Progenitor cell of endocrine pancreas (in vitro differentiated cells): ENCODE measurements at regions not wholly inside any gene's neighbourhood (a gene's known extent, or its start where the extent isn't known, plus 50 kb on each side); places are given as distances from the start of the nearest gene placed in this dataset.
"Not testable (repeated sequence)": the region's sequence is repeated elsewhere in the genome, so short reads cannot be mapped to it uniquely, and the experiment has no call there.

Experiments
- DNase-seq: peaks from one replicate; pipeline ENCODE4 v3.0.0; 2021; ENCODE audit warnings: low spot score; ENCODE audit not compliant: unreplicated experiment
- H3K27ac Mint-ChIP-seq: 2 replicates; pipeline ENCODE4 v1.8.0; 2021; ENCODE audit warnings: mild to moderate bottlenecking, moderate library complexity, mixed read lengths
- H3K27me3 Mint-ChIP-seq: 2 replicates; pipeline ENCODE4 v1.8.0; 2021; ENCODE audit warnings: mixed read lengths
- H3K36me3 Mint-ChIP-seq: 2 replicates; pipeline ENCODE4 v1.8.0; 2022; ENCODE audit warnings: mixed read lengths; ENCODE audit not compliant: insufficient read depth
- H3K4me1 Mint-ChIP-seq: 2 replicates; pipeline ENCODE4 v1.8.0; 2021; ENCODE audit warnings: low read depth, mixed read lengths
- H3K4me3 Mint-ChIP-seq: 2 replicates; pipeline ENCODE4 v1.8.0; 2021; ENCODE audit warnings: low read depth, mild to moderate bottlenecking, moderate library complexity, mixed read lengths
- H3K9me3 Mint-ChIP-seq: 2 replicates; pipeline ENCODE4 v1.8.0; 2021; ENCODE audit warnings: low read depth, mixed read lengths
- TF ChIP-seq, protein P1 (sequence below): fragments of 200-600 bp; sonication (generic); IDR thresholded peaks from one replicate; pipeline ENCODE4 v1.5.0; 2021; ENCODE audit warnings: antibody characterized with exemption, mild to moderate bottlenecking; ENCODE audit not compliant: unreplicated experiment

- no peak for DNase-seq
- no peak overlapping the region for H3K27ac Mint-ChIP-seq
- peaks cover 4% of the 10 kb centered on the region for H3K4me1 Mint-ChIP-seq
- H3K27me3 Mint-ChIP-seq = no peaks in the 10 kb centered on the region
- H3K9me3 Mint-ChIP-seq = peaks cover 3% of the 10 kb centered on the region
- TF ChIP-seq, protein P1, sequence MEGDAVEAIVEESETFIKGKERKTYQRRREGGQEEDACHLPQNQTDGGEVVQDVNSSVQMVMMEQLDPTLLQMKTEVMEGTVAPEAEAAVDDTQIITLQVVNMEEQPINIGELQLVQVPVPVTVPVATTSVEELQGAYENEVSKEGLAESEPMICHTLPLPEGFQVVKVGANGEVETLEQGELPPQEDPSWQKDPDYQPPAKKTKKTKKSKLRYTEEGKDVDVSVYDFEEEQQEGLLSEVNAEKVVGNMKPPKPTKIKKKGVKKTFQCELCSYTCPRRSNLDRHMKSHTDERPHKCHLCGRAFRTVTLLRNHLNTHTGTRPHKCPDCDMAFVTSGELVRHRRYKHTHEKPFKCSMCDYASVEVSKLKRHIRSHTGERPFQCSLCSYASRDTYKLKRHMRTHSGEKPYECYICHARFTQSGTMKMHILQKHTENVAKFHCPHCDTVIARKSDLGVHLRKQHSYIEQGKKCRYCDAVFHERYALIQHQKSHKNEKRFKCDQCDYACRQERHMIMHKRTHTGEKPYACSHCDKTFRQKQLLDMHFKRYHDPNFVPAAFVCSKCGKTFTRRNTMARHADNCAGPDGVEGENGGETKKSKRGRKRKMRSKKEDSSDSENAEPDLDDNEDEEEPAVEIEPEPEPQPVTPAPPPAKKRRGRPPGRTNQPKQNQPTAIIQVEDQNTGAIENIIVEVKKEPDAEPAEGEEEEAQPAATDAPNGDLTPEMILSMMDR = no peak
- no peak overlapping the region for H3K4me3 Mint-ChIP-seq
- H3K36me3 Mint-ChIP-seq = no peaks in the 10 kb centered on the region
These were observed 686.3 kb downstream of the XPNPEP1 start for GRCh38 chr10:109237050-109237449.

- H3K36me3 Mint-ChIP-seq, H3K27ac Mint-ChIP-seq, H3K4me1 Mint-ChIP-seq, H3K4me3 Mint-ChIP-seq, DNase-seq, H3K9me3 Mint-ChIP-seq, H3K27me3 Mint-ChIP-seq: not testable (repeated sequence)
These were observed 699.8 kb downstream of the XPNPEP1 start for GRCh38 chr10:109223533-109223932.

DNA sequence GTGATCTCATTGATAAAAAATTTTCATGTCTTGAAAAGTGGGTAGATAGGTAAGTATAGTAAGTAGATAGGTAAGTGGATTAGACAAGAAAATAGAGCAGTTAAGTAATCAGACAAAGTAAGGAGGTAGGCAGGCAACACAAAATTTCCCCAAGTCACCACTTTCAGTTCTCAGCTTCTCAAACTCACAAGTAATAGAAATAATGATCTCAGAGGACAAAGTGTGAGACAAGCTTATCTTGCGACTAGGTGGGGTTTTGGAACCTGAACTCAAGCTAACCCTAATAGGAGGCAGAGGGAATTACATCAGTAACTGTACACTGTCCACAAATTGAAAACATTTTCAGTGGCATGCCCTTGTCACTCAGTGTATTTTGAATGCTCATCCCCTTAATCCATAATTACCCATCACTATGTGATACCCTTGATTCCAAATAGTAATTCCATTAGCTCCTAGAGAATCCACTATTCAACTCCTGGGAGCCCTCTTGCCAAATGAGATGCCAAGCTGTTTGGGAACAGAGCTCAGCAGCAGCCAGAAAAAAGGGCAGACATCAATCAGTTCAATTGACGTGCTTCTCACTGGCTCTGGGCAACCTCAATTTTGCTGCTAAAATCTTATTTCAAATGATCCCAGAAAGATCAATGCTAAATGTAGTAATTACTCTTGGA lies 703.2 kb downstream of the XPNPEP1 start:
- Mint-ChIP-seq H3K4me3 (no peak overlapping the region), H3K27me3 (no peaks in the 10 kb centered on the region), H3K9me3 (peaks cover 6% of the 10 kb centered on the region), H3K4me1 (peaks cover 6% of the 10 kb centered on the region), H3K27ac (no peak overlapping the region), H3K36me3 (no peaks in the 10 kb centered on the region)
- no peak for DNase-seq
- TF ChIP-seq, protein P1 = no peak

GRCh38 chr10:109218207-109218606 lies 705.1 kb downstream of the XPNPEP1 start:
- no peak overlapping the region for H3K4me3 Mint-ChIP-seq
- no peaks in the 10 kb centered on the region for H3K36me3 Mint-ChIP-seq
- no peak overlapping the region for H3K27ac Mint-ChIP-seq
- no peak for DNase-seq
- no peaks in the 10 kb centered on the region for H3K27me3 Mint-ChIP-seq
- H3K9me3 Mint-ChIP-seq = peaks cover 3% of the 10 kb centered on the region
- peaks cover 6% of the 10 kb centered on the region for H3K4me1 Mint-ChIP-seq
- TF ChIP-seq, protein P1 = no peak

DNA sequence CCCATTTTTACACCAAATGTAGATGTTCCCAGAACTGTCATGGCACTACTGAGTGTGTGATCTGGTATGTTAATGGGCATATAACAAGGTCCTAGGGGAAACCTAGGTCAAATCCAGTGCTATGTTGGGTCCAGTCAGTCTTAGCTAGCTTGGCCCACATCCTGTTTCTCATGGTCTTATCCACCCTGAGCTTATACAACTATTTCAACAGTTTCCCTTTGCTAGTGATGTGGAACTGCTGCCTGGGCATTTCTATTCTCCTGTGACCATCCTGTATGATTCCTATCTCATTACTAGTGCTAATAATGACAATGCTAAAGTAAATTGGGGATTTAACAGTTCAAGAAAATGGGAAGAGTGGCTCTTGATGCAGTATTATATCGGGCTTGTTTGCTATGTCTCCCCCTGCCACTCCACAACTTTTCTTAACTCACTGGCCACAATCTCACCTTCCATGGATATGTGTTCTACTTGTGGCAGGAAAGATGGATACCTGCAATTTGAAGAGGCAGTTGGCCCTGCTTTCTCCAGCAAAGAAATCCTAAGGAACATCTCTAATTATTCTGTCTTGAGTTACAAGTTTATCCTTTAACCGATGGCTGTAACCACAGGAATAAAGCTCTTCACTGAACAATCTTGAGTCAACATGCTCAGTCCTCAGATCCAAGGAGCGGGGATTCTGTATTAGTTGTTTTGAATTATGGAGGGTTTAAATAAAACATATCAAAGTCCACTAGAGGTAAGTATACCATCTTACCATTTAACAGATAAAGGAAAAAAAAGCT lies 707.8 kb downstream of the XPNPEP1 start:
- Mint-ChIP-seq H3K27me3 (no peaks in the 10 kb centered on the region), H3K36me3 (no peaks in the 10 kb centered on the region), H3K27ac (no peak overlapping the region), H3K4me1 (peaks cover 2% of the 10 kb centered on the region), H3K9me3 (peaks cover 8% of the 10 kb centered on the region), H3K4me3 (no peak overlapping the region)
- TF ChIP-seq, protein P1 = no peak
- DNase-seq = no peak

- not testable (repeated sequence) for H3K4me1 Mint-ChIP-seq, H3K9me3 Mint-ChIP-seq, H3K27ac Mint-ChIP-seq, H3K27me3 Mint-ChIP-seq, H3K36me3 Mint-ChIP-seq, DNase-seq, H3K4me3 Mint-ChIP-seq
These were observed 708.4 kb downstream of the XPNPEP1 start for GRCh38 chr10:109214891-109215290.
